ENCODE measurements at regions not wholly inside any gene's neighbourhood (a gene's known extent, or its start where the extent isn't known, plus 50 kb on each side); places are given as distances from the start of the nearest gene placed in this dataset.

DNA sequence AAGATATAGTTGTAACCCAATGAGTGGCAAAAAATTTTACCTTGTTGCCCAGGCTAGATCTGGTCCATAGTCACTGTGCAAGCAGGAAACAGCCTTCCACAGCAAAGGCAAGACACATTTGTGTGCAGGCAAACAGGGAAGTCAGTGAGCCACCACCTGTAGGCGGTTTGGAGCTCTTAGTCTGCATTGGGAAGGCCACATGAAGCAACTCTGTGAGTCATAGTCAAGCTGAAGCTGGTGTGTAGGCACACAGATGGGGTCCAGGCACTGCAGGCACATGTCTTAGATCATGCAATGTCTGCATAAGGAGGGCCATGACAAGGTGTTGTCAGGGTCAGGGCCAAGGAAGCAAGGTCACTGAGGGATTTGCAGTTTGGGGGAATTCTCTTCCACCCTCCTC is 543.2 kb upstream of the EPHA7 start:
- no peaks in the 10 kb centered on the region for H3K9me3 ChIP-seq
- no peak for DNase-seq (ENCODE audit: low spot score in 2 of 2)
- no peak overlapping the region for H3K27ac ChIP-seq
- intact Hi-C loops (cut with DNase I), result no loop called here
- H3K27me3 ChIP-seq, result no peaks in the 10 kb centered on the region
- H3K4me3 ChIP-seq, result no peak overlapping the region
- no peaks in the 10 kb centered on the region for H3K4me1 ChIP-seq
- no peaks in the 10 kb centered on the region for H3K36me3 ChIP-seq
- TF ChIP-seq, protein P1, sequence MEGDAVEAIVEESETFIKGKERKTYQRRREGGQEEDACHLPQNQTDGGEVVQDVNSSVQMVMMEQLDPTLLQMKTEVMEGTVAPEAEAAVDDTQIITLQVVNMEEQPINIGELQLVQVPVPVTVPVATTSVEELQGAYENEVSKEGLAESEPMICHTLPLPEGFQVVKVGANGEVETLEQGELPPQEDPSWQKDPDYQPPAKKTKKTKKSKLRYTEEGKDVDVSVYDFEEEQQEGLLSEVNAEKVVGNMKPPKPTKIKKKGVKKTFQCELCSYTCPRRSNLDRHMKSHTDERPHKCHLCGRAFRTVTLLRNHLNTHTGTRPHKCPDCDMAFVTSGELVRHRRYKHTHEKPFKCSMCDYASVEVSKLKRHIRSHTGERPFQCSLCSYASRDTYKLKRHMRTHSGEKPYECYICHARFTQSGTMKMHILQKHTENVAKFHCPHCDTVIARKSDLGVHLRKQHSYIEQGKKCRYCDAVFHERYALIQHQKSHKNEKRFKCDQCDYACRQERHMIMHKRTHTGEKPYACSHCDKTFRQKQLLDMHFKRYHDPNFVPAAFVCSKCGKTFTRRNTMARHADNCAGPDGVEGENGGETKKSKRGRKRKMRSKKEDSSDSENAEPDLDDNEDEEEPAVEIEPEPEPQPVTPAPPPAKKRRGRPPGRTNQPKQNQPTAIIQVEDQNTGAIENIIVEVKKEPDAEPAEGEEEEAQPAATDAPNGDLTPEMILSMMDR (IDR thresholded peaks at IDR 0.05), result no peak

DNA sequence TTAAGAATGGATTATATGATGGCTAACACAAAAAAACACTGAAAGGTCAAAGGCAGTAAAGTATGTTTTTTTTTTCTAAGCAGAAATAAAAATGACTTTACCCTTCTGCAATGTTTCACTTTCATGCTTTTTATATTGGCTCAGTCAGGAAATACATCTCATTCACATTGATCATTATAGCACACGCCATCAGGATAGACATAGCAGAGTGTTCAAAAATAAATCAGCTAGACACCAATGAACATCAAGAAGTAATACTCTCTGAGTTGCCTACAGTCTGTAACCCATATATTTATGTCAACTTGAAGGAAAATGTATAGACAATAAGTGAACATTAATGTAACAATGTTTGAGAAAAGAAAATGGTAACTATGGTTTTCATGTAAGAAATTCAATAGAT is 535.2 kb upstream of the EPHA7 start:
- no peaks in the 10 kb centered on the region for H3K27me3 ChIP-seq
- no peaks in the 10 kb centered on the region for H3K36me3 ChIP-seq
- no peaks in the 10 kb centered on the region for H3K9me3 ChIP-seq
- intact Hi-C loops (cut with DNase I), result no loop called here
- H3K27ac ChIP-seq, result no peak overlapping the region
- H3K4me3 ChIP-seq, result no peak overlapping the region
- DNase-seq (ENCODE audit: low spot score in 2 of 2), result no peak
- H3K4me1 ChIP-seq, result no peaks in the 10 kb centered on the region
- TF ChIP-seq, protein P1 (IDR thresholded peaks at IDR 0.05), result no peak

DNA sequence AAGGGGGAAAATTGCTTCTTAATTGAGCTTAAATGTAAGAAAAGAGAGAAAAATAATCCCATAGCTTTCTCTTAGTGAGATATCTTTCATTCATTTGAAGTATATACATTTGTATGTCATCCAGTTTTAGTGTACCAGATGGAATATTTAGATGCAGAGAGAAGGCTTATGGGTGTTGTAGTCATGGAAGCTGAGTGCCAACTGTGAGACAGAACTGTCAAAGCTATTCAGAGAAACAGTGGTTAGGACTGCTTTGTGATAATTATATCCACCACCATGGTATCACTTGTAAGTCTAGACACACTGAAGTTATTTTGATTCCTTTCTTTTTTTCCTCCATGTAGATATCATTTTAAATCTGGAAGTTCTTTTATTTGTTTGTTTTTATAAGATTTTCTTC is 524.3 kb upstream of the EPHA7 start:
- intact Hi-C loops (cut with DNase I), result no loop called here
- TF ChIP-seq, protein P1 (IDR thresholded peaks at IDR 0.05), result no peak
- no peak for DNase-seq (ENCODE audit: low spot score in 2 of 2)

DNA sequence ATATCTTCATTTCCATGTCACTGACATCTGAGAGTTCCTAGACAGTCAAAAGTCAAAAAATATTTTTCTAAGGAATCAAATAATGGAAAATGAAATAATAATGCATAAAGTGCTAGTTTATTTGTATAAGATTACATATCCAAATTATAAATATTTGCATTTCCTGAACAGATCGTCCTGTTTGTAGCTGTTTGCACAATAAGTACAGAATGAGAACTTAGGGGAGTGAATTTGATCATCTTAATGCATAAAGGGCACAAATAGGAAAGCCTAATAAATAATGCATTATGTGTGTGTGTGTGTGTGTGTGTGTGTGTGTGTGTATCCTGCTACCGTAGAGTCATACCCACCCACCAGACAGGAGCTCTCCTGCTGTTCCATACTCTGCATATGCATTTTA is 521.0 kb upstream of the EPHA7 start:
- intact Hi-C loops (cut with DNase I), result no loop called here
- no peaks in the 10 kb centered on the region for H3K36me3 ChIP-seq
- TF ChIP-seq, protein P1 (IDR thresholded peaks at IDR 0.05), result no peak

More for the DNA sequence above, 524.3 kb upstream of the EPHA7 start:
- Histone ChIP-seq H3K36me3 (no peaks in the 10 kb centered on the region), H3K9me3 (no peaks in the 10 kb centered on the region), H3K27me3 (no peaks in the 10 kb centered on the region), H3K27ac (no peak overlapping the region), H3K4me3 (no peak overlapping the region), H3K4me1 (no peaks in the 10 kb centered on the region)

DNA sequence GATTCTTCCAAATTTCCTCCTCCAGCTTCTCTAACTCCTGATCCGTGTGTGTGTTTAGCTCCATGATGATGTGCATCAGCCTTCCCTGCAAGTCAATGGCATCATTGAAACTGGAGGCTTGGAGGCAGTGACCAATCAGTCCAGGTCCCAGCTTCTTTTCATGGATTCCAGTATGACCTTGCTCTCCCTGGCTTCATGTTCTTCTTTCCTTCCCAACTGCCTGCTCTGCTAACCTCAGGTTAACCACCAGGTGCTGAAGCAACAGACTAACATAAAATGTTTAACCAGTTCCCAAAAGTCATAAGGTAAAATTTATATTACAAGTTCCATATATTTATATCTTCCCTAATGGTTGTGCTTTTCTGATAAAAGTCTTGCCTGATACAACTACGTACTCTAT is 512.8 kb upstream of the EPHA7 start:
- no peak overlapping the region for H3K4me3 ChIP-seq
- TF ChIP-seq, protein P1 (IDR thresholded peaks at IDR 0.05), result no peak
- no peaks in the 10 kb centered on the region for H3K9me3 ChIP-seq
- no peaks in the 10 kb centered on the region for H3K36me3 ChIP-seq
- intact Hi-C loops (cut with DNase I), result no loop called here
- DNase-seq (ENCODE audit: low spot score in 2 of 2), result no peak
- H3K27me3 ChIP-seq, result no peaks in the 10 kb centered on the region
- H3K4me1 ChIP-seq, result no peaks in the 10 kb centered on the region
- H3K27ac ChIP-seq, result no peak overlapping the region

More for the DNA sequence above, 521.0 kb upstream of the EPHA7 start:
- Histone ChIP-seq H3K27me3 (no peaks in the 10 kb centered on the region), H3K4me3 (no peak overlapping the region), H3K9me3 (no peaks in the 10 kb centered on the region), H3K27ac (no peak overlapping the region), H3K4me1 (no peaks in the 10 kb centered on the region)
- DNase-seq (ENCODE audit: low spot score in 2 of 2), result no peak

DNA sequence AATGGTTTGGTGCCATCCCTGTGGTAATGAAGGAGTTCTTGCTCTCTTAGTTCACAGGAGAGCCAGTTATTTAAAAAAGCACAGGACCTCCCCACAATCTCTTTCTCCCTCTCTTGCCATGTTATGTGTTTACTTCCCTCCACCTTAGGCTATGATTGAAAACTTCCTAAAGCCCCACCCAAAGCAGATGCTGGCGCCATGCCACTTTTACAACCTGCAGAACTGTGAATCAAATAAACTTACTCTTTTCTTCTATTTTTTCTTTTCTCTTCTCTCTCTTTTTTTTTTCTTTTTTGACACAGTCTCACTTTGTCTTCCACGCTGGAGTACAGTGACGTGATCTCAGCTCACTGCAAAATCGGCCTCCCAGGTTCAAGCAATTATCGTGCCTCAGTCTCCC is 508.4 kb upstream of the EPHA7 start:
- no peak overlapping the region for H3K4me3 ChIP-seq
- DNase-seq (ENCODE audit: low spot score in 2 of 2), result no peak
- no peaks in the 10 kb centered on the region for H3K36me3 ChIP-seq
- H3K27me3 ChIP-seq, result no peaks in the 10 kb centered on the region
- no peak overlapping the region for H3K27ac ChIP-seq
- TF ChIP-seq, protein P1 (IDR thresholded peaks at IDR 0.05), result no peak
- intact Hi-C loops (cut with DNase I), result no loop called here
- H3K4me1 ChIP-seq, result no peaks in the 10 kb centered on the region
- no peaks in the 10 kb centered on the region for H3K9me3 ChIP-seq

All from ascending aorta (tissue), 2 donors.